ENCODE measurements at regions not wholly inside any gene's neighbourhood (a gene's known extent, or its start where the extent isn't known, plus 50 kb on each side); places are given as distances from the start of the nearest gene placed in this dataset.
"Not testable (repeated sequence)": the region's sequence is repeated elsewhere in the genome, so short reads cannot be mapped to it uniquely, and the experiment has no call there.

DNA sequence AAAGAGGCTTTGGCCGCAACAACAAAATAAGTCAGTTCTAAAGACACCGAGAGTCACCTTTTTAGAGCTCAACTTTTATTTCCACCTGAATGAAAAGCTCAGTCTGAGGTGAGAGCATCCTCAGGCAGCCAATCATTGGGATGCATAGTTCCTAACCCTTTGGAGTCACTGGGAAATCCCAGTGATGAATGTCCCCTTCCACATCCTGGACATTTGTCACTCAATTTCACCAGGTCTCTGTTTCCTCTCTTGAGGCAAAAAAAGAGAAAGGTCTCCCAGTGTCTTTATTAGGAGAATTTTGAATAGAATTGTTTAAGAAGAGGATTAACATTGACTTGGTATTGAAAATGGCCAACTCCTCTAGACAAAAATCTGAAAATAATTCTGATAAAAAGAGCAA is 137.5 kb upstream of the SPRED1 start:
- TF ChIP-seq, protein P1, sequence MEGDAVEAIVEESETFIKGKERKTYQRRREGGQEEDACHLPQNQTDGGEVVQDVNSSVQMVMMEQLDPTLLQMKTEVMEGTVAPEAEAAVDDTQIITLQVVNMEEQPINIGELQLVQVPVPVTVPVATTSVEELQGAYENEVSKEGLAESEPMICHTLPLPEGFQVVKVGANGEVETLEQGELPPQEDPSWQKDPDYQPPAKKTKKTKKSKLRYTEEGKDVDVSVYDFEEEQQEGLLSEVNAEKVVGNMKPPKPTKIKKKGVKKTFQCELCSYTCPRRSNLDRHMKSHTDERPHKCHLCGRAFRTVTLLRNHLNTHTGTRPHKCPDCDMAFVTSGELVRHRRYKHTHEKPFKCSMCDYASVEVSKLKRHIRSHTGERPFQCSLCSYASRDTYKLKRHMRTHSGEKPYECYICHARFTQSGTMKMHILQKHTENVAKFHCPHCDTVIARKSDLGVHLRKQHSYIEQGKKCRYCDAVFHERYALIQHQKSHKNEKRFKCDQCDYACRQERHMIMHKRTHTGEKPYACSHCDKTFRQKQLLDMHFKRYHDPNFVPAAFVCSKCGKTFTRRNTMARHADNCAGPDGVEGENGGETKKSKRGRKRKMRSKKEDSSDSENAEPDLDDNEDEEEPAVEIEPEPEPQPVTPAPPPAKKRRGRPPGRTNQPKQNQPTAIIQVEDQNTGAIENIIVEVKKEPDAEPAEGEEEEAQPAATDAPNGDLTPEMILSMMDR (IDR thresholded peaks at IDR 0.05), result no peak
- H3K9me3 ChIP-seq, result no peaks in the 10 kb centered on the region
- no peaks in the 10 kb centered on the region for H3K36me3 ChIP-seq
- no peak for DNase-seq
- H3K27ac ChIP-seq, result no peak overlapping the region
- no peaks in the 10 kb centered on the region for H3K27me3 ChIP-seq
- intact Hi-C loops (cut with DNase I; ENCODE audit: low total_unique reads), result no loop called here
- H3K4me3 ChIP-seq, result no peak overlapping the region
- no peaks in the 10 kb centered on the region for H3K4me1 ChIP-seq

DNA sequence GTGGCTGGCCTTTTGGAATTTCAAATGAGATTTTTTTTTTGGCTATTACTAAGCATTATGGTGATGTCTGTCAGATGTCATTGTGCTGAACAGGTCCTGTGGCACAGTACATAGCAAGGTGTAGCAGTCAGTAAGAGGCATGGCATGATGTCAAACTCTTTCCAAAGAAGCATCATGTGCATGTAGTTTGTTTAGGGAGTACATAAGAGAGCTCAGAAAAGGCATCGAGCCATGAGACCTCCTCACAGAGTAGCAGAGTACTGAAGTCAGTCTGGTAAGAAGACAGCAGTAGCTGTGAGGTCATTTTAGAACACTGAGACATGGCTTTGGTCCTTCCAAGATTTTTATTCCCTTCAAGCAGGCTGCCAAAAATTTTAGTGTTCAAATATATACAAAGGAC is 134.9 kb upstream of the SPRED1 start:
- DNase-seq, result no peak
- TF ChIP-seq, protein P1 (IDR thresholded peaks at IDR 0.05), result no peak
- Histone ChIP-seq H3K27me3 (no peaks in the 10 kb centered on the region), H3K4me3 (no peak overlapping the region), H3K27ac (no peak overlapping the region), H3K9me3 (no peaks in the 10 kb centered on the region), H3K36me3 (no peaks in the 10 kb centered on the region), H3K4me1 (no peaks in the 10 kb centered on the region)
- intact Hi-C loops (cut with DNase I; ENCODE audit: low total_unique reads), result no loop called here

DNA sequence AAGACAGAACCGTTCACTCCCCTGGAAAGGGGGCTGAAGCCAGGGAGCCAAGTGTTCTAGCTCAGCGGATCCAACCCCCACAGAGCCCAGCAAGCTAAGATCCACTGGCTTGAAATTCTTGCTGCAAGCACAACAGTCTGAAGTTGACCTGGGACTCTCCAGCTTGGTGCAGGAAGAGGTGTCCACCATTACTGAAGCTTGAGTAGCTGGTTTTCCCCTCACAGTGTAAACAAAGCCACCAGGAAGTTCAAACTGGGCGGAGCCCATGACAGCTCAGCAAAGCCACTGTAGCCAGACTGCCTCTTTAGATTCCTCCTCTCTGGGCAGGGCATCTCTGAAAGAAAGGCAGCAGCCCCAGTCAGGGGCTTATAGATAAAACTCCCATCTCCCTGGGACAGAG is 132.8 kb upstream of the SPRED1 start:
- H3K4me3 ChIP-seq; H3K4me1 ChIP-seq; H3K27ac ChIP-seq; H3K9me3 ChIP-seq; H3K36me3 ChIP-seq; intact Hi-C loops (cut with DNase I; ENCODE audit: low total_unique reads); H3K27me3 ChIP-seq: not testable (repeated sequence)
- peak in 1 of 2 donors; percentile 22 for DNase-seq

DNA sequence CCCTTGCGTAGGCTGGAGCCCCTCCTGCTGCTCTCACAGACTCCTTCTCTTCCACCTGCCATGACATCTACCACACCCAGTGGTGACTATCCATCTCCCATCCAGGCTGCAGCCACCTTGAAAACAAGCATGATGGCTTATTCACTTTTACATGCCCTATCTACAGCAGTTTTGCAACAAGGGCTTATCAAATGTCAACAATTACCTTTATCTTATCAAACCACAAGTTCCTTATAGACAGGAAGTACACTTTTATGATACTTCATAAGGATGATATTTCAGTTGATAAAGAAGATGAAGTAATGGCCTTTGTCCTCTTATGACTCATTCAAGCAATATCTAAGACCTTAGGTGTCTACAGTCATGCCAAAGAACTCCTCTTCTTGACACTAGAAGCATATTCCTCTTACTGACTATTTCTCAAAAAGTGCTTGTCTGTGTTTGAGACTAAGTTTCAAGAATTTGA is 125.3 kb upstream of the SPRED1 start:
- H3K9me3 ChIP-seq, result no peaks in the 10 kb centered on the region
- intact Hi-C loops (cut with DNase I; ENCODE audit: low total_unique reads), result no loop called here
- TF ChIP-seq, protein P1 (IDR thresholded peaks at IDR 0.05), result no peak
- no peak overlapping the region for H3K27ac ChIP-seq
- H3K27me3 ChIP-seq, result no peaks in the 10 kb centered on the region
- no peaks in the 10 kb centered on the region for H3K36me3 ChIP-seq
- H3K4me3 ChIP-seq, result no peak overlapping the region
- DNase-seq, result no peak
- H3K4me1 ChIP-seq, result peaks cover 0 to 27% (median 9%) of the 10 kb centered on the region in 4 donors

DNA sequence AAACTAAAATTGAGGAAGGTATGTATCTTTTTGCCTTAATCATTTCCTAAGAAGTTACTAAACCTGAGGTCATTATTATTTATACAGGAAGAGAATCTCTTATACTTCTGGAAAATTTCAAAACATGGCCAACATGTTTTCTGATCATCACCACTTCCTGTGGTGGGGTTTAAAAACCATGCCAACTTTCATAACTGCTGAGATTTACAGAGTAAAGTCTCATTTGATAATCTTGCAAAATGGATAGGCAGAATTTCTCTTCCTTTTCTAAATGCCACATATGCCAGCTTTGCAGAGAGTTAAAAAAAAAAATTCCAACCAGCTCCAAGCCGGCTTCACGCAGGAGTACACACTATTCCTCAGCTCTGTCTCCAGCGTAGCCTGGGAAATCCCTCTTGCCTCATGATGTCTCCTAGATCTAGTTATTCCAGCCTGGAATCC is 124.3 kb upstream of the SPRED1 start:
- TF ChIP-seq, protein P1 (IDR thresholded peaks at IDR 0.05), result no peak
- no peaks in the 10 kb centered on the region for H3K9me3 ChIP-seq
- peaks cover 0 to 27% (median 9%) of the 10 kb centered on the region in 4 donors for H3K4me1 ChIP-seq
- no peak for DNase-seq
- H3K27ac ChIP-seq, result peak overlapping the region in 1 of 2 donors; percentile 34
- no peaks in the 10 kb centered on the region for H3K36me3 ChIP-seq
- intact Hi-C loops (cut with DNase I; ENCODE audit: low total_unique reads), result no loop called here
- no peak overlapping the region for H3K4me3 ChIP-seq
- H3K27me3 ChIP-seq, result no peaks in the 10 kb centered on the region

GRCh38 chr15:38128921-38129320 is 123.7 kb upstream of the SPRED1 start:
- H3K27ac ChIP-seq, result peak overlapping the region; percentile 54 to 57
- H3K4me3 ChIP-seq, result no peak overlapping the region
- H3K27me3 ChIP-seq, result no peaks in the 10 kb centered on the region
- no peak for DNase-seq
- H3K4me1 ChIP-seq, result peaks cover 0 to 27% (median 9%) of the 10 kb centered on the region in 4 donors
- no peaks in the 10 kb centered on the region for H3K9me3 ChIP-seq
- no peaks in the 10 kb centered on the region for H3K36me3 ChIP-seq
- intact Hi-C loops (cut with DNase I; ENCODE audit: low total_unique reads), result no loop called here
- TF ChIP-seq, protein P1 (IDR thresholded peaks at IDR 0.05), result no peak
